HK-2 (cell line): ENCODE measurements at regions not wholly inside any gene's neighbourhood (a gene's known extent, or its start where the extent isn't known, plus 50 kb on each side); places are given as distances from the start of the nearest gene placed in this dataset.
"Not testable (repeated sequence)": the region's sequence is repeated elsewhere in the genome, so short reads cannot be mapped to it uniquely, and the experiment has no call there.

Experiments
- DNase-seq: peaks from one replicate; pipeline ENCODE4 v3.0.0-alpha.2; 2018; ENCODE audit not compliant: unreplicated experiment

GRCh38 chr21:28532446-28532845, 460.2 kb downstream of the LTN1 start:
- no peak for DNase-seq

GRCh38 chr21:28523367-28523766, 469.3 kb downstream of the LTN1 start:
- DNase-seq = no peak

GRCh38 chr21:28522014-28522799, 470.5 kb downstream of the LTN1 start:
- DNase-seq = no peak

- no peak for DNase-seq
These were observed 474.0 kb downstream of the LTN1 start for GRCh38 chr21:28518630-28519029.

- DNase-seq = peak; percentile 40
These were observed 475.6 kb downstream of the LTN1 start for GRCh38 chr21:28516991-28517592.

GRCh38 chr21:28516021-28516420, 476.7 kb downstream of the LTN1 start:
- DNase-seq = no peak

- no peak for DNase-seq
These were observed 479.2 kb downstream of the LTN1 start for GRCh38 chr21:28513428-28513827.

GRCh38 chr21:28509031-28509430, 483.6 kb downstream of the LTN1 start:
- no peak for DNase-seq

GRCh38 chr21:28508126-28508525, 484.6 kb downstream of the LTN1 start:
- no peak for DNase-seq

GRCh38 chr21:28496517-28496916, 496.2 kb downstream of the LTN1 start:
- no peak for DNase-seq

- DNase-seq = no peak
These were observed 500.6 kb downstream of the LTN1 start for GRCh38 chr21:28492127-28492526.

- no peak for DNase-seq
These were observed 502.8 kb downstream of the LTN1 start for GRCh38 chr21:28489821-28490350.

- no peak for DNase-seq
These were observed 503.5 kb downstream of the LTN1 start for GRCh38 chr21:28489162-28489561.

GRCh38 chr21:28487455-28488070, 505.1 kb downstream of the LTN1 start:
- DNase-seq = no peak

- DNase-seq = no peak
These were observed 507.2 kb downstream of the LTN1 start for GRCh38 chr21:28485301-28486022.

- no peak for DNase-seq
These were observed 509.2 kb downstream of the LTN1 start for GRCh38 chr21:28483301-28484035.

- DNase-seq = no peak
These were observed 510.0 kb downstream of the LTN1 start for GRCh38 chr21:28482657-28483056.

- DNase-seq = no peak
These were observed 512.2 kb downstream of the LTN1 start for GRCh38 chr21:28480470-28480869.

GRCh38 chr21:28473530-28474220, 519.0 kb downstream of the LTN1 start:
- no peak for DNase-seq

GRCh38 chr21:28472543-28472942, 520.1 kb downstream of the LTN1 start:
- DNase-seq = not testable (repeated sequence)

GRCh38 chr21:28464988-28465387, 527.7 kb downstream of the LTN1 start:
- DNase-seq = no peak
